ENCODE measurements at regions not wholly inside any gene's neighbourhood (a gene's known extent, or its start where the extent isn't known, plus 50 kb on each side); places are given as distances from the start of the nearest gene placed in this dataset.
"Not testable (repeated sequence)": the region's sequence is repeated elsewhere in the genome, so short reads cannot be mapped to it uniquely, and the experiment has no call there.

DNA sequence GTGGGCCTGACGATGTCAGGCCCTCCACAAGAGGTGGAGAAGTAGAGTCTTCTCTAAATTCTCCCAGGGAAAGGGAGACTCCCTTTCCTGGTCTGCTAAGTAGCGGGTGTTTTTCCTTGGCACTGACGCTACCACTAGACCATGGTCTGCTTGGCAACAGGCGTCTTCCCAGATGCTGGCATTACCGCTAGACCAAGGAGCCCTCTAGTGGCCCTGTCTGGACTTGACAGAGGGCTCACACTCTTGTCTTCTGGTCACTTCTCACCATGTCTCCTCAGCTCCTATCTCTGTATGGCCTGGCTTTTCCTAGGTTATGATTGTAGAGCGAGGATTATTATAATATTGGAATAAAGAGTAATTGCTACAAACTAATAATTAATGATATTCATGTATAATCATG lies 51.1 kb upstream of the RASSF6 start:
- ATAC-seq; H3K4me3 Mint-ChIP-seq; H3K9me3 Mint-ChIP-seq (ENCODE audit: low read depth); intact Hi-C loops (cut with DNase I, micrococcal nuclease); POLR2A ChIA-PET; H3K27ac Mint-ChIP-seq; H3K4me1 Mint-ChIP-seq; H3K36me3 Mint-ChIP-seq (ENCODE audit: low read depth); H3K27me3 Mint-ChIP-seq: not testable (repeated sequence)
- CTCF ChIA-PET = interaction anchor here (0.7 to 1.5 kb wide), 2 partner anchors 9 to 295 kb away, joined by 3 to 5 read pairs; no protein-coding TSS in a partner anchor
- peak; percentile 10 for DNase-seq

DNA sequence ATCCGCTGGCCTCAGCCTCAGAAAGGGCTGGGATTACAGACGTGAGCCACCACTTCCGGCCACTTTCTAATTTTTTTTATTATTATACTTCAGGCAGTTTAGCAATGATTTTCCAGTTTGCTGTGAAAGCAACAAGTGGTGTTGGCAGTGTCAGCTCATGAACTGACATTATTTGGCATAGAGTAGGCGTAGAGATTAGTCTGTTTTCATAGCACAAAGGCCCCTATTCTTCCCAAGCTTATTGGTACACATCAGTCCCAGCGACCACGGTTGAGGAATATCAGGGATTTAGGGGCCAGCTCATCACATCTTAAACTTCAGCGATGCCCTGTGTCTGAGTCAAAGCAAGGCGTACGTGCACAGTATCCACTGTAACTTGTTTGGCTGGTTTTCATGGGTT lies 53.0 kb upstream of the RASSF6 start:
- intact Hi-C loops (cut with DNase I, micrococcal nuclease) = no loop called here
- ChIA-PET POLR2A (interaction anchor here (0.6 kb wide), 1 partner anchor 422 kb away, joined by 4 read pairs; no protein-coding TSS in a partner anchor), CTCF (interaction anchor here (2.4 kb wide), 1 partner anchor 9 kb away, joined by 6 read pairs; no protein-coding TSS in a partner anchor)
- Mint-ChIP-seq H3K4me1 (no peaks in the 10 kb centered on the region), H3K9me3 (ENCODE audit: low read depth) (no peaks in the 10 kb centered on the region), H3K36me3 (ENCODE audit: low read depth) (no peaks in the 10 kb centered on the region), H3K27me3 (no peaks in the 10 kb centered on the region), H3K4me3 (no peak overlapping the region), H3K27ac (no peak overlapping the region)
- ATAC-seq (no peak), DNase-seq (no peak)

DNA sequence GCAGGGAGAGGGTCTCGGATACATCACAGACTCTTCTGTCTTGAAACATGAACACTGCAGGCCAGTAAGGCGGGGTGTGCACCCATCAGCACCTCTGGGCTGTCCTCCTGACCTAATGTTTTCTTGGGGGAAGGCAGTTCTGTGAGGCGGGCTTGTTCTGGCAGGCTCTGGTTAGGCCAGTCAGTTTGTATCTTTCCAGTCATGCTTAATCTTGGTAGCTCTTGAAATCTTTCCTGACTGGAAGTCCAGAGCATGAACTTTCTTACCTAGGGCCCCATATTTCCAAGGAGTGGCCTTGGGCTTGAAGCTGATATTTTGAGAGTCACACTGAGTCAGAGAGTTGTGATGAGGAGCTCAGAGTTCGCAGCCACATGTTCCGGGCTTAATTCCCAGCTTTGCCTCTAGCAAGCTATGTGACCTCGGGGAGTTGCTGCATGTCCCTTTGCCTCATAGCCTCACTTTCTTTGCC lies 54.2 kb upstream of the RASSF6 start:
- no peak overlapping the region for H3K4me3 Mint-ChIP-seq
- POLR2A ChIA-PET = no interaction called here
- ATAC-seq (no peak), DNase-seq (no peak)
- no peaks in the 10 kb centered on the region for H3K9me3 Mint-ChIP-seq (ENCODE audit: low read depth)
- no peaks in the 10 kb centered on the region for H3K4me1 Mint-ChIP-seq
- peaks cover 2% of the 10 kb centered on the region for H3K27me3 Mint-ChIP-seq
- H3K27ac Mint-ChIP-seq = no peak overlapping the region
- H3K36me3 Mint-ChIP-seq (ENCODE audit: low read depth) = no peaks in the 10 kb centered on the region
- intact Hi-C loops (cut with DNase I, micrococcal nuclease) = no loop called here
- CTCF ChIA-PET = interaction anchor here (0.5 to 2.4 kb wide), 2 partner anchors 10 to 33 kb away, joined by 3 to 6 read pairs; no protein-coding TSS in a partner anchor

DNA sequence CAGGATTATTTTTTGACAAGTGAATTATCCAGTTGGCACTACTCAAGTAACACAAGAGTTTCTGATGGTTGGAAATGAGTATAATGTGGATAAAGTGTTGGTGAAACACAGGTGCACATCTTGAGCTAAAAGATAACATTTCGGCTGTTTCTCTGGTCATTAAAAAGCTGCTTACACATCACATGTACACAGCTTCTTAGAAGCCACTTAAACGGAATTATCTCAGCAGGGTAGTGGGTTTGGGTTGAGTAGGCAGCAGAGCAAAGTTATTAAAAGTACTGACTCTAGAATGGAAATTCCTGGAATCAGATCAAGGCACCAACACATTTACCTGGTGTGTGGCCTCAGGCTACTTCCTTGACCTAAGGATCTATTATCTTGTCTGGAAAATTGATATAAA lies 55.4 kb upstream of the RASSF6 start:
- ChIA-PET POLR2A (no interaction called here), CTCF (interaction anchor here (1.2 to 2.4 kb wide), 2 partner anchors 11 to 13 kb away, joined by 3 to 6 read pairs; no protein-coding TSS in a partner anchor)
- H3K27ac Mint-ChIP-seq = no peak overlapping the region
- H3K4me3 Mint-ChIP-seq = no peak overlapping the region
- no peaks in the 10 kb centered on the region for H3K9me3 Mint-ChIP-seq (ENCODE audit: low read depth)
- H3K4me1 Mint-ChIP-seq = no peaks in the 10 kb centered on the region
- H3K27me3 Mint-ChIP-seq = peaks cover 2% of the 10 kb centered on the region
- ATAC-seq (no peak), DNase-seq (no peak)
- intact Hi-C loops (cut with DNase I, micrococcal nuclease) = no loop called here
- no peaks in the 10 kb centered on the region for H3K36me3 Mint-ChIP-seq (ENCODE audit: low read depth)

DNA sequence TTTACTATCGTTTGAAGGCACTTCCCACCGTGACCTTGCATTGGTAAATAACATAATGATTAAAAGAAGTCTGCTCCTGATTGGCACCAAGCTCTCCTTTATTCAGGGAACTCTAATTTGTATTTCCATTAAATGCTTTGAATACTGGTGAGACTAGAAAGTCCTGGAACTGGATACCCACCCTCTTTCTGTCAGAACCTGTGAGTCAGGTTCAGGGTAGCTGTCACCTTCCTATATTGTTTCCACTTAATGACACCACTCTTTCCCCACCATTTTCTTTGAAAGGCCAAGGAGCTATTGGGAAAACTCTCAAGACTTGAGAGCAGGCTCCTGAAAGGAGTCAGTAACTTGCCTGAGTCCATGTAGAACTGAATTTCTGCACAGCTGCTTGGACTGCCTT lies 55.9 kb upstream of the RASSF6 start:
- POLR2A ChIA-PET = no interaction called here
- Mint-ChIP-seq H3K4me1 (no peaks in the 10 kb centered on the region), H3K4me3 (no peak overlapping the region), H3K27me3 (peaks cover 2% of the 10 kb centered on the region), H3K36me3 (ENCODE audit: low read depth) (no peaks in the 10 kb centered on the region), H3K9me3 (ENCODE audit: low read depth) (no peaks in the 10 kb centered on the region), H3K27ac (no peak overlapping the region)
- DNase-seq = no peak
- intact Hi-C loops (cut with DNase I, micrococcal nuclease) = no loop called here
- no peak for ATAC-seq
- CTCF ChIA-PET = interaction anchor here (1.1 to 1.2 kb wide), 2 partner anchors 12 to 60 kb away, joined by 3 read pairs; no protein-coding TSS in a partner anchor

DNA sequence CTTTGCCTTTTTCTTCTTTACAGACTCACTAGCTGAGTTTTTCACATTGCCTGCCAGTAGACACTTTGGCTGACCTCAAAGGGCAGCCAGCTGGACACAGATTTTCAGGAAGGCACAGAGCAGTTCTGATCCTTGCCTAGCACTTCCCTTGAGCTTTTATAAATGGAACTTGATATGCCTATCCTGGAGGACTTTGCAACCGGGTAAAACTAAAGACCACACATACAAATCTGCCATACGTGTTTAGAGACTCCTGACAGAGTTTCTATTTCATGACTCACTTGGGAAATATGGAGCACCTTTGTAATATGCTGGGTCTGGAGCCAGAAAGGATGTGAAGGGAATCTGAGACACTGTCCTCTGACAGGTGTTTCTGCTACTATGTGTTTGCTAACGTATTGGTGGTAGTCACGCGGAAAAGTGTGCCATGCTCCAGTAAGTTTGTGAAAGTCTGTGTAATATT lies 56.7 kb upstream of the RASSF6 start:
- intact Hi-C loops (cut with DNase I, micrococcal nuclease) = no loop called here
- ATAC-seq = no peak
- H3K4me1 Mint-ChIP-seq = no peaks in the 10 kb centered on the region
- ChIA-PET CTCF (interaction anchor here (1.1 to 1.2 kb wide), 2 partner anchors 11 to 59 kb away, joined by 3 read pairs; no protein-coding TSS in a partner anchor), POLR2A (no interaction called here)
- no peak overlapping the region for H3K27ac Mint-ChIP-seq
- no peak overlapping the region for H3K4me3 Mint-ChIP-seq
- no peaks in the 10 kb centered on the region for H3K9me3 Mint-ChIP-seq (ENCODE audit: low read depth)
- H3K36me3 Mint-ChIP-seq (ENCODE audit: low read depth) = no peaks in the 10 kb centered on the region
- H3K27me3 Mint-ChIP-seq = peaks cover 2% of the 10 kb centered on the region
- DNase-seq = no peak

DNA sequence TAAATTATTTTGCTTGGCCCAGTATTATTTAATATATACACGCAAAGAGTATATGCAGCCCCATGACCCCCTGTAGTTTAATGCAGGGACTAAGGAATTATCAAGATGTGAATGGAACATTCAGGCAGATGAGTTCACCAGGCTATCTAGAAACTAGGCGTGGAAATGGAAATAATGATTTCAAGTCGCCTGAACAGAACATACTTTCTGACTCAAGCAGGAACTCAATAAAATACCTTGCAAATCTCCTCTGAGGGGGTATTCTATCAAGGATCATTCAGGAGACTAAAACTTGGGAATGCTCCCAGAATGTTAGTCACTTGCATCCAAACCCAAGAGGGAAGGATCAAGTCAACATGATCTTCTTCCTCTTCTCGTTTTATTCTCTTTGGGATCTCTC lies 59.6 kb upstream of the RASSF6 start:
- Mint-ChIP-seq H3K9me3 (ENCODE audit: low read depth) (no peaks in the 10 kb centered on the region), H3K27ac (no peak overlapping the region), H3K4me1 (no peaks in the 10 kb centered on the region), H3K27me3 (peaks cover 2% of the 10 kb centered on the region), H3K36me3 (ENCODE audit: low read depth) (no peaks in the 10 kb centered on the region), H3K4me3 (no peak overlapping the region)
- ChIA-PET CTCF (no interaction called here), POLR2A (no interaction called here)
- DNase-seq (no peak), ATAC-seq (no peak)
- intact Hi-C loops (cut with DNase I, micrococcal nuclease) = no loop called here

DNA sequence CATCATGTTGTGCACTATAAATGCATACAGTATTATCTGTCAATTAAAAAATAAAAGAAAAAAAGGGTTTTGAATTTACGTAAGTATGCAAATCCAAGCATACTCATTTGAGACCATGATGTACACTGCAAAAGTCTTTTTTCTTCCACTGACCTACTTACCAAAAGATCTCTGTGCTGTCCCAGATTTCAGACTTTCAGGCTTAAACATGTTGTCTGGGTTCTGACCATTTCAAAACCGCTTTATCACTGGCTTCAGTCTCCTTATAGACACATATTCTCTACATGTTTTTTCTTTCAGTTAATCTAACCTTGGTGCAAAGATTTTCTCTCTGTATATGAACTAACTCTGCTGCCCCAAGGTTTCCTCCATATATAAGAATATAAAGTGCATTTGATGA lies 58.6 kb upstream of the CXCL8 start:
- intact Hi-C loops (cut with DNase I, micrococcal nuclease) = no loop called here
- POLR2A ChIA-PET = no interaction called here
- peaks cover 4% of the 10 kb centered on the region for H3K27me3 Mint-ChIP-seq
- no peaks in the 10 kb centered on the region for H3K4me1 Mint-ChIP-seq
- no peak for DNase-seq
- ATAC-seq = no peak
- no peak overlapping the region for H3K4me3 Mint-ChIP-seq
- H3K9me3 Mint-ChIP-seq (ENCODE audit: low read depth) = no peaks in the 10 kb centered on the region
- H3K27ac Mint-ChIP-seq = no peak overlapping the region
- CTCF ChIA-PET = no interaction called here
- H3K36me3 Mint-ChIP-seq (ENCODE audit: low read depth) = no peaks in the 10 kb centered on the region

DNA sequence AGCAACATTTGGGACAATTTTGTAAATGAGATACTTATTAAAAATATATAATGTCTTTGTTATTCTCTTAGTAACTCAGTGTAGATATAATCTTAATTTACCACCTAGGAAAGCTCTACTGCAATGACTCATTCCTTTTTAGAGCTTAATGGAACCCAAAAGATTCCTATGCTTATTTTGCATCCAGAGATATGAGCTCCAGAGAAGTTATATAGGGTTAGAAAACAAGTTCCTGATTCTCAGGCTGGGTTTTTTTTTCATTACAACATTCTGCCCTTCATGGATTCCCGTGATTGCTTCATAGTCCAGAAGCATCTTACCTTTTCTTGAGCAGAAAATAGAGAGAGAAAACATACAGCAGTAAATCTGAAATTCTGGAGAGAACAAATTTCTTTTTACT lies 57.9 kb upstream of the CXCL8 start:
- no peak for ATAC-seq
- POLR2A ChIA-PET = no interaction called here

DNA sequence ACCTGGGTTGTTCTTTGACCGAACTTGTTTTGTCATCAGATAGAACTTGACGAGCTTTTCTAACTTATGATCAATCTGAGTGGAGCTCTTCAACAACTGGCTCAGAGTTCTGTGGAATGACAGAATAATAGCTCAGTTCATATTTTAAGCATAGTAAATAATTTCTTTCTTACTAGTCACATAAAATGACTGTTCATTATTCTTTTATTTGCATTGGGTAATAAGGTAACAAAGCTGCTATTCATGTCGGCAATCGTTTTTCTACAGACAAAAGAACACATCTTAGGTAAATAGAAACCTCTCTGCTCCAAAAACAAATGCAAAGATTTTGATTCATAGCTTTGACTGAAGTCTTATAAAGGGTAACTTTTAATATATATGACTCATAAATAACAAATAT lies 57.3 kb upstream of the CXCL8 start:
- Mint-ChIP-seq H3K27me3 (peaks cover 4% of the 10 kb centered on the region), H3K27ac (no peak overlapping the region), H3K4me1 (no peaks in the 10 kb centered on the region), H3K4me3 (no peak overlapping the region), H3K36me3 (ENCODE audit: low read depth) (no peaks in the 10 kb centered on the region), H3K9me3 (ENCODE audit: low read depth) (no peaks in the 10 kb centered on the region)
- no peak for DNase-seq
- intact Hi-C loops (cut with DNase I, micrococcal nuclease) = no loop called here
- ChIA-PET CTCF (interaction anchor here (0.9 kb wide), 1 partner anchor 29 kb away, joined by 3 read pairs; no protein-coding TSS in a partner anchor), POLR2A (no interaction called here)
- no peak for ATAC-seq

More for the DNA sequence above, 57.9 kb upstream of the CXCL8 start:
- H3K9me3 Mint-ChIP-seq (ENCODE audit: low read depth) = no peaks in the 10 kb centered on the region
- DNase-seq = no peak
- H3K4me3 Mint-ChIP-seq = no peak overlapping the region
- no peaks in the 10 kb centered on the region for H3K36me3 Mint-ChIP-seq (ENCODE audit: low read depth)
- H3K27ac Mint-ChIP-seq = no peak overlapping the region
- intact Hi-C loops (cut with DNase I, micrococcal nuclease) = no loop called here
- no peaks in the 10 kb centered on the region for H3K4me1 Mint-ChIP-seq
- CTCF ChIA-PET = interaction anchor here (0.9 kb wide), 1 partner anchor 29 kb away, joined by 3 read pairs; no protein-coding TSS in a partner anchor
- peaks cover 4% of the 10 kb centered on the region for H3K27me3 Mint-ChIP-seq

DNA sequence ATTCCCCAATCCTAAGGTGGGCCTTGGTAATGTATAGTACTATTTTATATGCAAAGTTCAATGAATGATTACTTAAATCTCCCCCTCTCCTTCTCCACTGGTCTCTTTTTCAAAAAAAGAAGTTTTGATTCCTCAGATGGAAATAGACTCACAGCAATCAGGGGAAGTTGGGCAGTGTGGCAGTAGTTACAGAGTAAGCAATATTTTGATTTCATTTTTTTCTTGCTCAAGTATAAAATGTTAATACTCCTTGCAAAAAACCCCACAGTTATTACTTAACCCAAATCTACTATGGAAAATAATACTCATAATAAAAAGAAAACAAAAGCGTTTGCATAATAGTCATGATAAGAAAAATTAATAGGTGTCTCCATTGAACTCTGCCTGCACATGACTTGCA lies 56.9 kb upstream of the CXCL8 start:
- CTCF ChIA-PET = no interaction called here
- Mint-ChIP-seq H3K4me1 (no peaks in the 10 kb centered on the region), H3K4me3 (no peak overlapping the region), H3K27ac (no peak overlapping the region), H3K36me3 (ENCODE audit: low read depth) (no peaks in the 10 kb centered on the region), H3K9me3 (ENCODE audit: low read depth) (no peaks in the 10 kb centered on the region), H3K27me3 (peaks cover 4% of the 10 kb centered on the region)
- ATAC-seq = no peak
- no peak for DNase-seq
- POLR2A ChIA-PET = no interaction called here
- intact Hi-C loops (cut with DNase I, micrococcal nuclease) = no loop called here

DNA sequence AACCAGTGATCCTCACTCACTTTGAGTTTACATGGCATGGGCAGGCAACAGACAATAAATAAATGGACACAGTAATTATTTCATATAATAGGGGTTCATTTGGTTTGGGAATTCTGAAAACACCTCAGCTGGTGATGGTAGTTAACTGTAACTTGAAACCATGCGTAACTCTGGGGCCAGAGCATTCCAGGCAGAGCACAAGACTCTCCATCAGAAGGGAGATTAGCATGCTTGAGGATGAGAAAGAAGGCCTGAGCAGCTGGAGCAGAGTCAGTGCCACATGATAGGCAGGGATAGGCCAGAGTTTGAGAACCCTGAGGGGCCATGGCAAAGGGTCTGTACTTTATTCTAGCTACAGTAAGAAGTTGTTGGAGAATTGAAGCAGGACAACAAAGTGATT lies 56.3 kb upstream of the CXCL8 start:
- Mint-ChIP-seq H3K4me3 (no peak overlapping the region), H3K4me1 (no peaks in the 10 kb centered on the region), H3K36me3 (ENCODE audit: low read depth) (no peaks in the 10 kb centered on the region), H3K27me3 (peaks cover 4% of the 10 kb centered on the region), H3K9me3 (ENCODE audit: low read depth) (no peaks in the 10 kb centered on the region), H3K27ac (no peak overlapping the region)
- intact Hi-C loops (cut with DNase I, micrococcal nuclease) = no loop called here
- ATAC-seq = no peak
- ChIA-PET CTCF (no interaction called here), POLR2A (no interaction called here)
- DNase-seq = no peak

Measured in activated CD4-positive, alpha-beta T cell treated with anti-CD3 and anti-CD28 coated beads for 36 hours (primary cell).